Liver (tissue), 7 donors: ENCODE measurements at regions not wholly inside any gene's neighbourhood (a gene's known extent, or its start where the extent isn't known, plus 50 kb on each side); places are given as distances from the start of the nearest gene placed in this dataset.

Experiments
- DNase-seq: peaks from one replicate; pipeline ENCODE4 v3.0.0-alpha.2; 2017; ENCODE audit warnings: low spot score
- H3K27ac ChIP-seq, 2 donors: one replicate each; pipeline ENCODE4 v1.7.0; 2013; ENCODE audit warnings: inconsistent platforms in 2 of 2, low read length in 2 of 2, control low read depth in 1 of 2, low read depth in 1 of 2, mild to moderate bottlenecking in 1 of 2
- H3K27me3 ChIP-seq, 4 donors: one replicate each; pipeline versions ENCODE4 v1.6.1 to v1.7.0; 2013; ENCODE audit warnings: low read length in 3 of 4, inconsistent platforms in 1 of 4, mild to moderate bottlenecking in 1 of 4, moderate library complexity in 1 of 4; ENCODE audit not compliant: control insufficient read depth in 4 of 4, insufficient read depth in 4 of 4
- H3K36me3 ChIP-seq, 4 donors: one replicate each; pipeline versions ENCODE4 v1.6.1 to v1.7.0; 2013; ENCODE audit warnings: low read length in 3 of 4, mild to moderate bottlenecking in 3 of 4, low read depth in 1 of 4, moderate library complexity in 1 of 4; ENCODE audit not compliant: control insufficient read depth in 4 of 4, insufficient read depth in 3 of 4
- H3K4me1 ChIP-seq, 4 donors: one replicate each; pipeline versions ENCODE4 v1.6.1 to v1.7.0; 2013; ENCODE audit warnings: low read length in 3 of 4, mild to moderate bottlenecking in 3 of 4, moderate library complexity in 1 of 4; ENCODE audit not compliant: control insufficient read depth in 4 of 4, insufficient read depth in 4 of 4
- H3K4me3 ChIP-seq, 3 donors: one replicate each; pipeline versions ENCODE4 v1.6.1 to v1.7.0; 2013; ENCODE audit warnings: low read length in 3 of 3, control low read depth in 1 of 3, low read depth in 1 of 3, mild to moderate bottlenecking in 1 of 3
- H3K9ac ChIP-seq, 2 donors: one replicate each; pipeline ENCODE4 v1.7.0; 2013; ENCODE audit warnings: low read length in 2 of 2, mild to moderate bottlenecking in 2 of 2, moderate library complexity in 2 of 2, control low read depth in 1 of 2, low read depth in 1 of 2
- H3K9me3 ChIP-seq, 4 donors: one replicate each; pipeline versions ENCODE4 v1.6.1 to v1.7.0; 2013; ENCODE audit warnings: low read length in 3 of 4; ENCODE audit not compliant: control insufficient read depth in 4 of 4
- ATF3 ChIP-seq: IDR thresholded peaks from 2 replicates; pipeline ENCODE4 v1.6.1; 2016; ENCODE audit warnings: antibody characterized with exemption
- CTCF ChIP-seq: fragments of 150-350 bp; IDR thresholded peaks from 2 replicates; pipeline ENCODE4 v1.5.1; 2017; ENCODE audit warnings: improper control_type of control experiment, low read depth, low read length; ENCODE audit not compliant: missing input control
- EGR1 ChIP-seq, 2 donors: IDR thresholded peaks; 2 replicates each; pipeline ENCODE4 v1.6.1; 2016 to 2018; ENCODE audit warnings: antibody characterized with exemption in 2 of 2, low read depth in 2 of 2
- FOXA1 ChIP-seq: IDR thresholded peaks from 2 replicates; pipeline ENCODE4 v1.6.1; 2016; ENCODE audit warnings: antibody characterized with exemption
- FOXA2 ChIP-seq: IDR thresholded peaks from 2 replicates; pipeline ENCODE4 v1.6.1; 2016; ENCODE audit warnings: antibody characterized with exemption
- GABPA ChIP-seq, 2 donors: IDR thresholded peaks in 1 of 2; conservative IDR thresholded peaks in 1 of 2; 2 replicates each; pipeline ENCODE4 v1.6.1; 2016; ENCODE audit warnings: antibody characterized with exemption in 2 of 2, mild to moderate bottlenecking in 1 of 2, moderate library complexity in 1 of 2
- HNF4A ChIP-seq, 2 donors: conservative IDR thresholded peaks; 2 replicates each; pipeline ENCODE4 v1.6.1; 2016; ENCODE audit warnings: antibody characterized with exemption in 2 of 2, mild to moderate bottlenecking in 2 of 2
- HNF4G ChIP-seq: IDR thresholded peaks from 2 replicates; pipeline ENCODE4 v1.6.1; 2016; ENCODE audit warnings: antibody characterized with exemption
- JUND ChIP-seq, 2 donors: IDR thresholded peaks; 2 replicates each; pipeline ENCODE4 v1.6.1; 2016; ENCODE audit warnings: antibody characterized with exemption in 2 of 2
- NR2F2 ChIP-seq: IDR thresholded peaks from 2 replicates; pipeline ENCODE4 v1.6.1; 2016; ENCODE audit warnings: antibody characterized with exemption
- RAD21 ChIP-seq, 2 donors: IDR thresholded peaks; 2 replicates each; pipeline ENCODE4 v1.6.1; 2016; ENCODE audit warnings: antibody characterized with exemption in 2 of 2, mild to moderate bottlenecking in 2 of 2
- REST ChIP-seq: IDR thresholded peaks from 2 replicates; pipeline ENCODE4 v1.6.1; 2016; ENCODE audit warnings: antibody characterized with exemption, mild to moderate bottlenecking
- RXRA ChIP-seq, 2 donors: IDR thresholded peaks; 2 replicates each; pipeline ENCODE4 v1.6.1; 2017 to 2018; ENCODE audit warnings: antibody characterized with exemption in 2 of 2, mild to moderate bottlenecking in 1 of 2
- SP1 ChIP-seq: IDR thresholded peaks from 2 replicates; pipeline ENCODE4 v1.6.1; 2018; ENCODE audit warnings: antibody characterized with exemption, mild to moderate bottlenecking
- TAF1 ChIP-seq: conservative IDR thresholded peaks from 2 replicates; pipeline ENCODE4 v1.6.1; 2016; ENCODE audit warnings: antibody characterized with exemption, mild to moderate bottlenecking
- YY1 ChIP-seq: IDR thresholded peaks from 2 replicates; pipeline ENCODE4 v1.6.1; 2016; ENCODE audit warnings: antibody characterized with exemption, mild to moderate bottlenecking
- TF ChIP-seq, protein P1 (sequence below): IDR thresholded peaks from 2 replicates; pipeline ENCODE4 v1.6.1; 2016; ENCODE audit warnings: antibody characterized with exemption
- TF ChIP-seq, protein P2 (sequence below): IDR thresholded peaks from 2 replicates; pipeline ENCODE4 v1.6.1; 2016; ENCODE audit warnings: antibody characterized with exemption
- donor health status: healthy.
- donor health status: healthy.
- donor health status: healthy.
- donor health status: healthy.

DNA sequence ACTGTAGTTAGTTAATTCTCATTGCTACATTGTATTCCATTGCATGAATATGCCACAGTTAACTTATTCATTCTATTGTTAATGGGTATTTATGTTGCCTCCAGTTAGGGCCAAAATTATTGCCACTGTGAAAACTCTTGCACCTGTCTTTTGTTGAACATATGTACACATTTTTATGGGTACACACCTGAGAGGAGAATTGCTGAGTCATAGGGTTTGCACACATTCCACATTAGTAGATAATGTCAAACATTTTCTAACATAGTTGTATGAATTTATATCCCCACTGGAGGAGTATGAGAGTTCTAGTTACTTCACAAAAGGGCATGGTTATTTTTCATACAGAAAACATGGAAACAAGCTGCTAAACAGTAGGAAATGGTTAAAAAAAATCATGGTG is 338.4 kb downstream of the FOXO1 start:
- TF ChIP-seq HNF4G (no peak), FOXA2 (no peak), YY1 (no peak), RXRA (IDR thresholded peaks at IDR 0.05) (no peak), JUND (IDR thresholded peaks at IDR 0.05) (no peak), SP1 (no peak), GABPA (IDR thresholded peaks at IDR 0.05 in 1 of 2, conservative IDR thresholded peaks at IDR 0.05 in 1 of 2) (no peak), NR2F2 (no peak), RAD21 (IDR thresholded peaks at IDR 0.05) (no peak), ATF3 (no peak), FOXA1 (no peak), REST (no peak), EGR1 (IDR thresholded peaks at IDR 0.05; ENCODE audit: low read depth in 2 of 2) (no peak), CTCF (no peak), HNF4A (conservative IDR thresholded peaks at IDR 0.05) (no peak), TAF1 (no peak)
- TF ChIP-seq, protein P1, sequence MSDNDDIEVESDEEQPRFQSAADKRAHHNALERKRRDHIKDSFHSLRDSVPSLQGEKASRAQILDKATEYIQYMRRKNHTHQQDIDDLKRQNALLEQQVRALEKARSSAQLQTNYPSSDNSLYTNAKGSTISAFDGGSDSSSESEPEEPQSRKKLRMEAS: no peak
- TF ChIP-seq, protein P2, sequence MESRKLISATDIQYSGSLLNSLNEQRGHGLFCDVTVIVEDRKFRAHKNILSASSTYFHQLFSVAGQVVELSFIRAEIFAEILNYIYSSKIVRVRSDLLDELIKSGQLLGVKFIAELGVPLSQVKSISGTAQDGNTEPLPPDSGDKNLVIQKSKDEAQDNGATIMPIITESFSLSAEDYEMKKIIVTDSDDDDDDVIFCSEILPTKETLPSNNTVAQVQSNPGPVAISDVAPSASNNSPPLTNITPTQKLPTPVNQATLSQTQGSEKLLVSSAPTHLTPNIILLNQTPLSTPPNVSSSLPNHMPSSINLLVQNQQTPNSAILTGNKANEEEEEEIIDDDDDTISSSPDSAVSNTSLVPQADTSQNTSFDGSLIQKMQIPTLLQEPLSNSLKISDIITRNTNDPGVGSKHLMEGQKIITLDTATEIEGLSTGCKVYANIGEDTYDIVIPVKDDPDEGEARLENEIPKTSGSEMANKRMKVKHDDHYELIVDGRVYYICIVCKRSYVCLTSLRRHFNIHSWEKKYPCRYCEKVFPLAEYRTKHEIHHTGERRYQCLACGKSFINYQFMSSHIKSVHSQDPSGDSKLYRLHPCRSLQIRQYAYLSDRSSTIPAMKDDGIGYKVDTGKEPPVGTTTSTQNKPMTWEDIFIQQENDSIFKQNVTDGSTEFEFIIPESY: no peak
- H3K36me3 ChIP-seq: no peaks in the 10 kb centered on the region
- H3K4me1 ChIP-seq: peaks cover 0 to 1% (median 0%) of the 10 kb centered on the region in 4 donors
- H3K27ac ChIP-seq: no peak overlapping the region
- H3K9ac ChIP-seq: no peak overlapping the region
- H3K9me3 ChIP-seq: no peaks in the 10 kb centered on the region
- no peak for DNase-seq
- H3K4me3 ChIP-seq: no peak overlapping the region
- H3K27me3 ChIP-seq: no peaks in the 10 kb centered on the region
